Colonic mucosa (tissue), 4 donors: ENCODE measurements at regions not wholly inside any gene's neighbourhood (a gene's known extent, or its start where the extent isn't known, plus 50 kb on each side); places are given as distances from the start of the nearest gene placed in this dataset.

Source experiments
- DNase-seq: peaks from one replicate; pipeline ENCODE4 v3.0.0-alpha.2; 2020
- H3K27ac ChIP-seq: fragments of 200-600 bp; one replicate; pipeline ENCODE4 v1.8.0; 2021
- H3K27me3 ChIP-seq: fragments of 200-600 bp; one replicate; pipeline ENCODE4 v1.8.0; 2021
- H3K36me3 ChIP-seq: fragments of 200-600 bp; one replicate; pipeline ENCODE4 v1.8.0; 2021
- H3K4me1 ChIP-seq: fragments of 200-600 bp; one replicate; pipeline ENCODE4 v1.8.0; 2021; ENCODE audit warnings: mild to moderate bottlenecking
- H3K4me3 ChIP-seq: fragments of 200-600 bp; one replicate; pipeline ENCODE4 v1.8.0; 2021
- H3K9ac ChIP-seq, 2 donors: one replicate each; pipeline ENCODE4 v1.7.0; 2013; ENCODE audit warnings: control low read depth in 2 of 2, low read depth in 2 of 2, low read length in 2 of 2
- H3K9me3 ChIP-seq: fragments of 200-600 bp; one replicate; pipeline ENCODE4 v1.8.0; 2021
- CTCF ChIP-seq: fragments of 200-600 bp; IDR thresholded peaks from one replicate; pipeline ENCODE4 v1.8.0; 2022; ENCODE audit warnings: antibody characterized with exemption, mild to moderate bottlenecking
- intact Hi-C: fragments of 100-400 bp; cut with DNase I; formaldehyde crosslinking; loops from one replicate; pipeline ENCODE4 v1.14.1; 2022
- donor health status: healthy.
- donor health status: DM: no; HTN: no; CAD: no.
- donor health status: DM: no; HTN: no; CAD: no.

GRCh38 chr2:156695020-156695419 lies 258.8 kb downstream of the GPD2 start:
- Histone ChIP-seq H3K36me3 (no peaks in the 10 kb centered on the region), H3K27me3 (no peaks in the 10 kb centered on the region), H3K4me3 (no peak overlapping the region), H3K27ac (no peak overlapping the region), H3K9ac (no peak overlapping the region), H3K9me3 (no peaks in the 10 kb centered on the region), H3K4me1 (no peaks in the 10 kb centered on the region)
- no peak for DNase-seq
- intact Hi-C loops, result no loop called here
- TF ChIP-seq CTCF, result no peak

- Histone ChIP-seq H3K9me3 (no peaks in the 10 kb centered on the region), H3K27ac (no peak overlapping the region), H3K4me3 (no peak overlapping the region), H3K27me3 (no peaks in the 10 kb centered on the region), H3K4me1 (no peaks in the 10 kb centered on the region), H3K9ac (no peak overlapping the region), H3K36me3 (no peaks in the 10 kb centered on the region)
- no peak for DNase-seq
- intact Hi-C loops, result no loop called here
- no peak for TF ChIP-seq CTCF
Measured at GRCh38 chr2:156695595-156695994, 259.4 kb downstream of the GPD2 start.

GRCh38 chr2:156697906-156698305 lies 261.7 kb downstream of the GPD2 start:
- H3K4me1 ChIP-seq, result no peaks in the 10 kb centered on the region
- intact Hi-C loops, result no loop called here
- H3K4me3 ChIP-seq, result no peak overlapping the region
- H3K27ac ChIP-seq, result no peak overlapping the region
- H3K36me3 ChIP-seq, result no peaks in the 10 kb centered on the region
- no peaks in the 10 kb centered on the region for H3K9me3 ChIP-seq
- TF ChIP-seq CTCF, result no peak
- H3K9ac ChIP-seq, result no peak overlapping the region
- no peak for DNase-seq
- H3K27me3 ChIP-seq, result no peaks in the 10 kb centered on the region

DNA sequence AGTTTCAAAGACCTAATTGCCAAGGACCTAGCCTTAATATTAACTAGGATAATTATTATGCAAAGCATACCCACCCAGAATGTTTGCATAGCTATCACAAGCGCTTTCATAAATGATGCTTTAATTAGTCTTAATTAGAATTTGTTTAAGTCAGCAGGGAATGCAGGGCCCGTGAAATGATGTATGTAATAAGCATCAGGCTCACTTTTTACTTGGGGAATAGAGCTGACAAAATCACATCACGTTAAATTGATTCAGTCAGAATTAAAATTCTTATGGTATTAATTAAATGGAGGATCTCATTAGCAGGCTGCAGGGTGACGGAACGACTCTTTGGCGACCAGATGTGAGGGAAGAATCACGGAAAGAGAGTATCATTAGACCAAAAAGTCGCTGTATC lies 264.5 kb downstream of the GPD2 start:
- Histone ChIP-seq H3K27me3 (no peaks in the 10 kb centered on the region), H3K9ac (no peak overlapping the region), H3K4me1 (no peaks in the 10 kb centered on the region), H3K9me3 (no peaks in the 10 kb centered on the region), H3K36me3 (no peaks in the 10 kb centered on the region), H3K27ac (no peak overlapping the region), H3K4me3 (no peak overlapping the region)
- no peak for DNase-seq
- no peak for TF ChIP-seq CTCF
- intact Hi-C loops, result no loop called here

GRCh38 chr2:156702541-156702940 lies 266.4 kb downstream of the GPD2 start:
- intact Hi-C loops, result no loop called here
- no peaks in the 10 kb centered on the region for H3K9me3 ChIP-seq
- no peak for TF ChIP-seq CTCF
- no peak overlapping the region for H3K27ac ChIP-seq
- no peak overlapping the region for H3K9ac ChIP-seq
- no peak for DNase-seq
- no peaks in the 10 kb centered on the region for H3K36me3 ChIP-seq
- H3K4me3 ChIP-seq, result no peak overlapping the region
- no peaks in the 10 kb centered on the region for H3K27me3 ChIP-seq
- no peaks in the 10 kb centered on the region for H3K4me1 ChIP-seq

DNA sequence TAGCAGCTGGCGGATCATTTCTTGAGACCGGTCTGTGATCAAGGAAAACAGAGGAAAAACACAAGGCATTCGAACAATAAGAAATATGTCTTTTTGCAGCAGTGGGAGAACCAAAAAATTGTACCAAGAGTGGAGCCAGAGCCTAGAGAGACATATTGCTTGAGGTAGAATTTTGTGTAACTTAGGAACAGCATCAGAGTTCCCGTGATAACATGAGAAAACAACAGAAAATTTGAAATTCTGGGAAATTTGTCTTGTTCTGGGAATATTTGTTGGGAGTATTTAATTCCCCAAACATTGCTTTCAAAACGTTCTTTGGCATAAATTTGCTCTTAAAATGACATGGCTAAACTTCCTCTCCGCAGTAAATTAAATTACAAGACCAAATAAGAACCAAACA lies 267.5 kb downstream of the GPD2 start:
- H3K36me3 ChIP-seq, result no peaks in the 10 kb centered on the region
- no peak overlapping the region for H3K27ac ChIP-seq
- intact Hi-C loops, result no loop called here

More for the DNA sequence above, 267.5 kb downstream of the GPD2 start:
- H3K4me1 ChIP-seq, result no peaks in the 10 kb centered on the region
- DNase-seq, result no peak
- H3K9me3 ChIP-seq, result no peaks in the 10 kb centered on the region
- no peak overlapping the region for H3K9ac ChIP-seq
- no peak overlapping the region for H3K4me3 ChIP-seq
- no peaks in the 10 kb centered on the region for H3K27me3 ChIP-seq
- no peak for TF ChIP-seq CTCF
